ENCODE measurements at regions not wholly inside any gene's neighbourhood (a gene's known extent, or its start where the extent isn't known, plus 50 kb on each side); places are given as distances from the start of the nearest gene placed in this dataset.

- TF ChIP-seq POLR2AphosphoS5 (IDR thresholded peaks at IDR 0.05; ENCODE audit: low read depth, low read length) = no peak
- TF ChIP-seq FOXP2 (optimal IDR thresholded peaks at IDR 0.05; ENCODE audit: borderline replicate concordance, extremely low read depth, extremely low read length, insufficient read depth) = no peak
- TF ChIP-seq TAF1 (IDR thresholded peaks at IDR 0.05; ENCODE audit: borderline replicate concordance, insufficient read depth, low read length) = no peak
- TF ChIP-seq REST (IDR thresholded peaks at IDR 0.05; ENCODE audit: insufficient read depth in 1 of 2, low read depth in 2 of 2, low read length in 2 of 2) = no peak
- no peak for TF ChIP-seq SIN3A (IDR thresholded peaks at IDR 0.05; ENCODE audit: borderline replicate concordance, insufficient read depth, low read length)
These were observed 51.2 kb upstream of the PRR23C start for GRCh38 chr3:139095803-139096466.

DNA sequence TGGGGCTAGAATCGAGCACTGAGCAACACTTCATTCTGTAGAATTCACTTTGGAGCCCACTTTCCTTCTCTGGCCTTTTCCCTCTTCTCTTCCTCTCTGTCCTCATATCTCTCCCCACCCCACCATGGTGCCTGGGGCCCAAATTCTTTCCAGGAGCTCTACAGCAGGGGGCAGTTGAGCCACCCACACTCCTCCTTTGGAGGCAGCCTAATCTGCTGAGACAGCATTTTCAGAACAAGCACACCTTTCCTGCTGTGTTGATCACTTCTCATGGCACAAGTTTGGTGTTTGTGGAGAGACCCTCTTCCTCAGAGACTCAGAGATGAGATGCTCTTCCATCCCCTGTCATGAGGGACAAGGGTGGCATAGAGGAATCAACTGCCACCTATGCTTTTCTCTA lies 52.0 kb upstream of the PRR23C start:
- TF ChIP-seq TAF1 (IDR thresholded peaks at IDR 0.05; ENCODE audit: borderline replicate concordance, insufficient read depth, low read length) = no peak
- TF ChIP-seq FOXP2 (optimal IDR thresholded peaks at IDR 0.05; ENCODE audit: borderline replicate concordance, extremely low read depth, extremely low read length, insufficient read depth) = no peak
- no peak for TF ChIP-seq SIN3A (IDR thresholded peaks at IDR 0.05; ENCODE audit: borderline replicate concordance, insufficient read depth, low read length)
- TF ChIP-seq POLR2AphosphoS5 (IDR thresholded peaks at IDR 0.05; ENCODE audit: low read depth, low read length) = no peak
- no peak for TF ChIP-seq REST (IDR thresholded peaks at IDR 0.05; ENCODE audit: insufficient read depth in 1 of 2, low read depth in 2 of 2, low read length in 2 of 2)

DNA sequence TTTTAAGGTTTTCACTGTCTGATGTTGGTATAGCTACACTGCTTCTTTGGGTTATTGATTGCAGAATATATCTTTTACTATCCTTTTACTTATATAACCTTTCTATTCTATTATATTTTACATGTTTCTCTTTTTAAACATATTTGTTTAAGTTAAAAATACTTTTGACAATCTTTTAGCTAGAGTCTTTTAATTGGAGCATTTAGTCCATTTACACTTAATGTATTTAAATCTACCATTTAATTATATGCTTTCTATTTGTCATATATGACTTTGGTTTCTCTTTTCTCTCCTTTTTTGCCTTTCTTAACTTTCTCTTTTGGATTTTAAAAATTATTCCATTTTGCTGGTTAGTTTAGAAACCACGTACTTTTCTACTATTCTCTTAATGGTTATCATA lies 53.7 kb upstream of the PRR23C start:
- no peak for TF ChIP-seq POLR2AphosphoS5 (IDR thresholded peaks at IDR 0.05; ENCODE audit: low read depth, low read length)
- TF ChIP-seq REST (IDR thresholded peaks at IDR 0.05; ENCODE audit: insufficient read depth in 1 of 2, low read depth in 2 of 2, low read length in 2 of 2) = no peak
- TF ChIP-seq TAF1 (IDR thresholded peaks at IDR 0.05; ENCODE audit: borderline replicate concordance, insufficient read depth, low read length) = no peak
- TF ChIP-seq FOXP2 (optimal IDR thresholded peaks at IDR 0.05; ENCODE audit: borderline replicate concordance, extremely low read depth, extremely low read length, insufficient read depth) = no peak
- TF ChIP-seq SIN3A (IDR thresholded peaks at IDR 0.05; ENCODE audit: borderline replicate concordance, insufficient read depth, low read length) = no peak

DNA sequence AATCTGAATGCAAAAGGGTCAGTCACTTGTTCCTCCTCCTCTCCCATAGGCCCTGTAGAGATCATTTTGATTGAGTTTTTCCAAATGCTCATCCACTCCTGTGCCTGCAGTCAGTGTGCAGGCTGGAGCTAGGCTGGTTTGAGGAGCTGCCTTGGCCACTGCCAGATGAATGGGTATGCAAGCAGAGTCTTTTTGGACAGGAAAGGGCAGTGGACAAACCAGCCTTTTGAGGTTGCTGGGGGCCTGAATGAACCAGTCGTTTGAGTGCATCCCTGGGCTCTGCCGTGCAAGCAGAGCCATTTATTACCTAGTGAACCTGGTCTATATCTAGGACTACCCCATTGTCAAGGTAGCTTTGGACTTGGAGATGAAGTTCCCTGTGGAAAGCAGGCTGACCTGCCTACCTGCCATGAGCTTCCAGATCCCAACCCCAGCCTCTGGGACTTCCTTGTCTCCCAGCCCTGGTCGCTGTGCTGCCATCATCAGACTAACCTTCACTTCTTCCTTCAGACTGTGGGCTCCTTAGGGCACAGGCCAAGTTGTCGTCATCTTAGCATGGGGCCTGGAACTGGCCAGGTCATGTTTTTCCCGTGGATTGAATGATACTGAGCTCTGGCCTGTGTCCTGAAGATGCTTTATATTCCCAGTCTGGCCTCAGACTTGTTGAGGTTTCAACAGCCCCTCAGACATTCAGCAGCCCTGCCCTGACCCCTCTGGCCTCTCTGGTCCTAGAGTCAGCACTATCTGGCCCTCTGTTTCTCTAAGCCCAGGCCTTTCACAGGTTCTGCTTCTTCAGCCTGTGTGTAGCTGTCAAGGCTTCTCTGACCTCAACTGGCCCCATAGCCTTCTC lies 55.5 kb upstream of the PRR23C start:
- TF ChIP-seq SIN3A (IDR thresholded peaks at IDR 0.05; ENCODE audit: borderline replicate concordance, insufficient read depth, low read length) (no peak), REST (IDR thresholded peaks at IDR 0.05; ENCODE audit: insufficient read depth in 1 of 2, low read depth in 2 of 2, low read length in 2 of 2) (no peak), TAF1 (IDR thresholded peaks at IDR 0.05; ENCODE audit: borderline replicate concordance, insufficient read depth, low read length) (no peak), POLR2AphosphoS5 (IDR thresholded peaks at IDR 0.05; ENCODE audit: low read depth, low read length) (no peak), FOXP2 (optimal IDR thresholded peaks at IDR 0.05; ENCODE audit: borderline replicate concordance, extremely low read depth, extremely low read length, insufficient read depth) (no peak)
